GM18511 (cell line): ENCODE measurements at regions not wholly inside any gene's neighbourhood (a gene's known extent, or its start where the extent isn't known, plus 50 kb on each side); places are given as distances from the start of the nearest gene placed in this dataset.
"Not testable (repeated sequence)": the region's sequence is repeated elsewhere in the genome, so short reads cannot be mapped to it uniquely, and the experiment has no call there.

ENCODE experiments used
- ATAC-seq: cut with Tn5 transposase; IDR thresholded peaks from one replicate; pipeline ENCODE4 v1.9.1; 2021; ENCODE audit warnings: mild to moderate bottlenecking, moderate library complexity; ENCODE audit not compliant: unreplicated experiment

GRCh38 chr16:18263046-18263445 is 73.5 kb downstream of the NPIPA8 start:
- ATAC-seq: not testable (repeated sequence)

- ATAC-seq: not testable (repeated sequence)
These were observed 74.7 kb downstream of the NPIPA8 start for GRCh38 chr16:18261848-18262247.

GRCh38 chr16:18259496-18260176 is 76.9 kb downstream of the NPIPA8 start:
- not testable (repeated sequence) for ATAC-seq

GRCh38 chr16:18252943-18253342 is 83.6 kb downstream of the NPIPA8 start:
- ATAC-seq: not testable (repeated sequence)

- ATAC-seq: not testable (repeated sequence)
These were observed 106.0 kb downstream of the NPIPA8 start for GRCh38 chr16:18230505-18230904.

- ATAC-seq: not testable (repeated sequence)
These were observed 114.2 kb downstream of the NPIPA8 start for GRCh38 chr16:18222054-18223009.

GRCh38 chr16:18217741-18218140 is 118.8 kb downstream of the NPIPA8 start:
- not testable (repeated sequence) for ATAC-seq

GRCh38 chr16:18216814-18217213 is 119.7 kb downstream of the NPIPA8 start:
- not testable (repeated sequence) for ATAC-seq

GRCh38 chr16:18213810-18214209 is 122.7 kb downstream of the NPIPA8 start:
- not testable (repeated sequence) for ATAC-seq

GRCh38 chr16:18211505-18211904 is 125.0 kb downstream of the NPIPA8 start:
- not testable (repeated sequence) for ATAC-seq

- ATAC-seq: not testable (repeated sequence)
These were observed 131.8 kb downstream of the NPIPA8 start for GRCh38 chr16:18204786-18205185.

GRCh38 chr16:18204309-18204708 is 132.2 kb downstream of the NPIPA8 start:
- not testable (repeated sequence) for ATAC-seq

- ATAC-seq: not testable (repeated sequence)
These were observed 135.0 kb downstream of the NPIPA8 start for GRCh38 chr16:18201511-18201910.

- ATAC-seq: not testable (repeated sequence)
These were observed 144.1 kb downstream of the NPIPA8 start for GRCh38 chr16:18192389-18192788.

GRCh38 chr16:18190179-18190578 is 146.4 kb downstream of the NPIPA8 start:
- not testable (repeated sequence) for ATAC-seq

- not testable (repeated sequence) for ATAC-seq
These were observed 151.8 kb downstream of the NPIPA8 start for GRCh38 chr16:18184755-18185154.

- ATAC-seq: not testable (repeated sequence)
These were observed 155.5 kb downstream of the NPIPA8 start for GRCh38 chr16:18181028-18181427.

- not testable (repeated sequence) for ATAC-seq
These were observed 162.5 kb downstream of the NPIPA8 start for GRCh38 chr16:18173945-18174497.

- ATAC-seq: not testable (repeated sequence)
These were observed 174.2 kb downstream of the NPIPA8 start for GRCh38 chr16:18162293-18162692.

GRCh38 chr16:18161224-18161623 is 175.3 kb downstream of the NPIPA8 start:
- not testable (repeated sequence) for ATAC-seq

GRCh38 chr16:18159185-18159584 is 177.4 kb downstream of the NPIPA8 start:
- ATAC-seq: not testable (repeated sequence)
